HG03097 (cell line): ENCODE measurements at regions not wholly inside any gene's neighbourhood (a gene's known extent, or its start where the extent isn't known, plus 50 kb on each side); places are given as distances from the start of the nearest gene placed in this dataset.
"Not testable (repeated sequence)": the region's sequence is repeated elsewhere in the genome, so short reads cannot be mapped to it uniquely, and the experiment has no call there.

ENCODE experiments used
- ATAC-seq: cut with Tn5 transposase; IDR thresholded peaks from one replicate; pipeline ENCODE4 v1.9.1; 2021; ENCODE audit not compliant: unreplicated experiment, low FRiP score

DNA sequence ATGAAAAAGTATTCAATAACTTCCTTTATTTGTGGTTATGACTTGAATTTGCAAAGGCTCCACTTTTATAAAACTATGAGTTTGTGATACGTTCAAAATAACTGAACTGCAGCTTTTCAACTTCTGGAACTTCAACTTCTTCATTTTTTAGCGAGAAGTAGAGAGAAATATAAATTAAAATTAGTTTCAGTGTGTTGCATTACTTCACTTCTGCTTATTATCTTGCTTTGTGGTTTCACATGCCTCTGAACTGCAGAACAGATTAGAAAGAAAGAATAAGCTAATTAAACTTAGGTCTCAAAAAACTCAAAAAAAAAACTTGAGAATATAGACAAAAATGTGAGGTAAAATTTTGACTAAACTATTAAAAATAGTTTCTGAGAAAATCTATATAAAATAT is 1073.4 kb downstream of the PCDH17 start:
- no peak for ATAC-seq

DNA sequence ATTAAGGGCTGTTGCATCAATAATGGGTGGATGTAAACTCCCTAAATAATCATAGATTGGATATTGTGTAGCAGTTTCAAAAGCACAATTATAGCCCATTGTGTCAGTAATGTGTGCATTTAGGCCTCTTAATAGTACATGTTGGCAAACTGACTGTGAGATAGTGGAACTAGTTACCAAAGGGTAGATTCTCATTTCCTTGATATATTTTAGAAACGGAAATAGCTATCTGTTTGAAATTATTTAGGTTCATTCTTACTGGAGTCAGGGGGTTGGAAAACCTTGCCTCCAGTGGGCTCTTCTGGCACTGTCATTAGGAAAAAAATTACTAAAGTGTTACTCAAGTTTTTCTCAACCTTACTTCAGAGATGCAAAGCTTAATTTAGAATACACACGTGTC is 1074.9 kb downstream of the PCDH17 start:
- ATAC-seq, result no peak

DNA sequence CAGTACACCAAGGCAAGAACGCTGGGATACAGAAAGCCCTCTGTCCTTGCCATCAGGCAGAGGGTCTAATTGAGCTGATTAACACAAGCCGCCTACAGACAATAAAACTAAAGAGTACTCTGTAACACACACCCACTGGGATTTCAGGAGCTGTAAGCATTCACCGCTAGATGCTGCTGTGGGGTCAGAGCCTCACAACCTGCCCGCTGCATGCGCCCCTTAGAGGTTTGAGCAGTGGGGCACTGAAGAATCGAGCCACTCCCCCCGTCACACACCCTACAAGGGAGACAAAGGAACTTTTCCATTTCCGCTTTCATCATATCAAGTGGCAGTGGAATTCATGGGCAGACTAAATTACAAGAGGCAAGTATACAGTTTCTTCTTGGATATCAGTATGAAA is 1080.6 kb downstream of the PCDH17 start:
- no peak for ATAC-seq

DNA sequence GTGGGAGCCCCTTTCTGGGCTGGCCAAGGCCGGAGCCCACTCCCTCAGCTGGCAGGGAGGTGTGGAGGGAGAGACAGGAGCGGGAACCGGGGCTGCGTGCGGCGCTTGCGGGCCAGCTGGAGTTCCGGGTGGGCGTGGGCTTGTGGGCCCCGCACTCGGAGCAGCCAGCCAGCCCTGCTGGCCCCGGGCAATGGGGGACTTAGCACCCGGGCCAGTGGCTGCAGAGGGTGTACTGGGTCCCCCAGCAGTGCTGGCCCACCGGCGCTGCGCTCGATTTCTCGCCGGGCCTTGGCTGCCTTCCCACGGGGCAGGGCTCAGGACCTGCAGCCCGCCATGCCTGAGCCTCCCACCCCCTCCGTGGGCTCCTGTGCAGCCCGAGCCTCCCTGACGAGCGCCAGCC is 1082.5 kb downstream of the PCDH17 start:
- not testable (repeated sequence) for ATAC-seq

DNA sequence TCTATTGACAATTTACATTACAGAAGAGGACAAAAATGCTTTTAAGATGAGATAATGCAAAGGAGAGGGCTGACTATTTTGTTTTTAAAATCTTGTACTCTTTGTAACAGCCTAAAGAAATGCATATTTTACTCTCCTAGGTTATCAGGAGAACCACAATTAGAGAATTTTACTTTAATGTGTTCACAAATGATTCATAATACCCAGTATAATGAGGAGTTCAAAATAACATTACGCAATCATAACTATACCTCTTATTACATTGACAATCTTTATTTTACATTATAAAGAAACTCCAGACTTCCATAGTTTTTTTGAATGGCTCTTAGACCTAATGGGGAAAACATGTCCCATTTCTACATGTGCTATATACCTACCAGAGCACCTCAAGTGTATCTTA is 1089.7 kb downstream of the PCDH17 start:
- no peak for ATAC-seq

DNA sequence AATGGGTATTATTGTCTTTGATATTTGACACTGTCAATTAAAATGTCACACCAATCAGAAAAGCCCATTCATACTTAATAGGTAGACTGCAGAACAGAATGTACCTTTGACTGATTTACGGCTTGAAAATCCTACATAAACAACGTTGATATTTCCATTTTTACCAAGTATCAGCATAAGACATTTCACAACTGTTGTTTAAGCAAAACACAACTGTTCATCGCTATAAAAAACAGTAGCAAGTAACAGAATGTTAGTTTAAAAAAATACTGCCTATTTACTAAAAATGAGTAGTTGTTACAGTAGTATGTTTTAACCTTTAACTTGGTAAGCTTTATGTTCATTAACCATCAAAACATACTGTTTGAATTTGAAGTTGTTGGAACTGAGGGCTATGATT is 1096.6 kb downstream of the PCDH17 start:
- no peak for ATAC-seq

DNA sequence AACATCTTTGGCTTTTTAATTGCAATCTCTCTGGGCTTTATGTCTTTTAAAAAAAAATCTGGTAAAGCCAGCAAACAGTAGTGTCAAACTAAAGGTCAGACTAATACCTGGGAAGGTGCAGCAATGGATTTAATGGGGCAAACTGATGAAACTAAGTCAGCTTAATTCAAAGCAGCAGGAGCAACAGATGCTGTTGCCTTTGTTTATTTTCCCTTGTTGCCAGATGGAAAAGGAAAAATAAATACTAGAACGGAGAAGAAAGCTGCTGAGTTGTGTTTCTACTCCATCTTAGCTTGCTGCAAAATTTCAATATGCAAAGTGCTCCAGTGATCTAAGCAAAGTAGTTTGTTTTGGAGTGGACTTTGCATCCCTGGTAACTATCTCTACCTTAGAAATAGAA is 1097.8 kb downstream of the PCDH17 start:
- ATAC-seq, result no peak

DNA sequence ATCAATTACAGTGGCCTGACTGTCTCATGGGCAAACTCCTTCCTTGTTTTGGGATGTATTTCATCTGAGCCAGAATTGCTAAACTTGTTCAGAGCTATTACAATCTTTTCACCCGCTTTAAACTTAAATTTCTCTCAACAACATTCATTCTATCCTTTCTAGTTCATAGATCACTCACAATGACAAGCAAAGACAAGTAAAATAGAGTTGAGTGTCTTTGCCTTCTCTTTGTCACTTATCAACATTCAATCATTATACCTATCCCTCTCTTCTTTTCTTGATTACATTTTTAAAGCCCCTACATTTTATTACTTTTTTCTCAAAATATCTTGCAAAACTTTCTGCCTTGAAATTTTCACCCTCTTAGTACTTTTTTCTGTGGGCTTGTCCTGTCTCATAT is 1113.1 kb downstream of the PCDH17 start:
- ATAC-seq, result no peak

DNA sequence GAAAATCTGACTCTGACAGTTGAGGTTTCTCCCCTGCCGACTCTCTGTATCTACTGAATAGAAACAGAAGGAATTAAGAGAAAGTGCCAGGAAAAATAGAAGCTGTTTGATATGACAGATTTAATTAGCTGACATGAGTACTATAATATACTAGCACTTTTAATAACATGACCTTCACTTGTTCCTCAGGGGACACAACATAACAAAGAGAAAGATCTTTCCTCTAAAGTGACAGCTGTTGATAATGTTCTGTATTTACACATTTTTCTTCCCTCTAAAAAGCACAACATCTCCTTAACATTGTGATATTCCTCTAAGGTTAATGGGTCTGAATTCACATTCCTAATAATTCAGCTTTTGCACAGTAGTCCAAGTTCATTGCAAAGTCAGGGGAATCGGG is 1136.0 kb downstream of the PCDH17 start:
- no peak for ATAC-seq

DNA sequence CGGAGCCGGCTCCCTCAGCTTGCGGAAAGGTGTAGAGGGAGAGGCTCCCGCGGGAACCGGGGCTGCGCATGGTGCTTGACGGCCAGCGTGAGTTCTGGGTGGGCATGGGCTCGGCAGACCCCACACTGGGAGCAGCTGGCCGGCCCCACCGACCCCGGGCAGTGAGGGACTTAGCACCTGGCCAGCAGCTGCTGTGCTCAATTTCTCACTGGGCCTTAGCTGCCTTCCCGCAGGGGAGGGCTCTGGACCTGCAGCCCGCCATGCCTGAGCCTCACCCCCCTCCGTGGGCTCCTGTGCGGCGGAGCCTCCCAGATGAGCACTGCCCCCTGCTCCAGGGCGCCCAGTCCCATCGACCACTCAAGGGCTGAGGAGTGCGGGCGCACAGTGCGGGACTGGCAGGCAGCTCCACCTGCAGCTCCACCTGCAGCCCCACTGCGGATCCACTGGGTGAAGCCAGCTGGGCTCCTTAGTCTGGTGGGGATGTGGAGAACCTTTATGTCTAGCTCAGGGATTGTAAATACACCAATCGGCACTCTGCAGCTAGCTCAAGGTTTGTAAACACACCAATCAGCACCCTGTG is 1141.8 kb downstream of the PCDH17 start:
- no peak for ATAC-seq

DNA sequence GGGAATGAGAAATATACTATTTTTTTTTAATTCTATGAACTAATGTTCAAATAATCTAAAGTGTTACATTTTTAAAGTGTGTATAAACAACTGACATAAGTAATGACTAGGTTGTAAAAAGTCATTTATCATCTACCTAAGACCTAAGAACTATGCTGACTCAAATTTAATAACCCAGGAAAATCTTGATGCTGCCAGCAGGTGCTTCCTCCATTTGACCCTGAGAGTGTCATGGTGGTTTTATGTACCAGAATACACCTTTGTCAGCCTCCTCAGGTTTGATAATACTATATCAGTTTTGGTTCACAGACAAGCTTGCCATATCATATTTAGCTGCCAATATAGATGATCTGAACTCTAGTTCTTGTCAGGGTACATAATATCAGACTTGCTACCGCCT is 1151.2 kb downstream of the PCDH17 start:
- no peak for ATAC-seq

DNA sequence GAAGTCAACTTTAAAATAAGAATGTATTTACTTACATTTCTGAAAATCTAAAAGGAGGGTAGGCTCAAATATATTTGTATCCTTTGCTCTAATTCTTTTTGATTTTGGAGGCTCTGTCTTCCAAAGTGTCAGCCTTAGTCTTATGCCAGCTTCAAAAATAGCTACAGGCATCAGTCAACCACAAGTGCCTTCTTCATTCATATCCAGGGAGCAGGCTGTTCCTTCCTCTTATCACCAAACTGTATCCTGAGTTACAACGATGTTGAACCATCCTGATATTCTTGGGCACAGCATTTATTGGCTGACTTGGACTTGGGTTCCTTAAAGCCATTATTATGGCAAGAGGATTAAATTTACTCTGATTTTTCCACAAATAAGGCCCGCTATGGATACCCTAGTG is 1161.3 kb downstream of the PCDH17 start:
- ATAC-seq, result no peak

DNA sequence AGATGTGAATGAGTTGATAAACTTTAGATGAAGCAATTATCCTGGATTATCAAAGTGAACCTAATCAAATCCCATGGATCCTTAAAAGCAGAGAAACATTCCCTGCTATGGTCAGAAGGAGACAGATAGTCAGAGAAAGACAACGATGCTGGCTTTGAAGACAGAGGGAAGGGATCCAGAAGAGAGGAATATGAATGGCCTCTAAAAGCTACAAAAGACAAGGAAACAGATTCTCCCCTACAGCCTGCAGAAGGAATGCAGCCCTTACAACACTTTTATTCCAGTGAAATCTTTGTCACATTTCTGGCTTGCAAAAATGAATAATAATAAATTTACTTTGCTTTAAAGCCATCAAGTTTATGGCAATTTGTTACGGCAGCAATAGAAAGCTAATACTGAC is 1164.2 kb downstream of the PCDH17 start:
- no peak for ATAC-seq

DNA sequence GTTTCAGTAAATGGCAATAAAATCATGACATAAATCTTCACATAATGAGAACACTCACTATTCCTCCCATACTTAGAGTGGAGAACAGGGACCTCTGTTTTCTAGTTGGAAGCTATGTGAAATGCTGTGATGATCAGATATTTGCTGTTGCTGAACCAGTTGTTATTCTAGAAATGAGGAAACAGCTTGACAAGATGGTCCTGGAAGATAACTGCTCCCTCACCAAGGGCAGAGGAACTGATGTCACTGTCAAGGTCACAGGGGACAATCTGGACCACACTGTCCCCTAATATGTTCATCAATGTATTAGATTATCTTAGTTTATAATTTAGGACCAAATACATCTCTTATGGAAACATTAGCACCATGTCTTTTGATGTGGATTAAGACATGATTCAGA is 1173.3 kb downstream of the PCDH17 start:
- ATAC-seq, result no peak

DNA sequence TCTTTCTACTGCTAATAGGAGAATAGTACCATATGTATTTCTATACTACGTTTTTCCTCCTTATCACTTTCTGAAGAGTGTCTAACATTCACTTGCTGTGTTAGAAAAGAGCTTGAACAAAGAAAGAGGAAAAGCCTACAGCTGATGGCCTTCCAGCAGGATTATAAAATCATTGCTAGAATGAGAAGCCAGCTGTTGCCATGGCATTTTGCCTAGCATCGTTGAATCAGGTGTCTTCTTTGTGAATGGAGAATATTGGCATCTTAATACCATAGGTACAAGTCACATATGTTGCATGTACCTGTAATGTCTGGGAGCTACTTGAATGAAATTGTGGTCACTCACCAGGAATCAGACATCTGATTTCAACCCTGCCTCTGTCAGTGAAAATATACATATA is 1174.9 kb downstream of the PCDH17 start:
- no peak for ATAC-seq

DNA sequence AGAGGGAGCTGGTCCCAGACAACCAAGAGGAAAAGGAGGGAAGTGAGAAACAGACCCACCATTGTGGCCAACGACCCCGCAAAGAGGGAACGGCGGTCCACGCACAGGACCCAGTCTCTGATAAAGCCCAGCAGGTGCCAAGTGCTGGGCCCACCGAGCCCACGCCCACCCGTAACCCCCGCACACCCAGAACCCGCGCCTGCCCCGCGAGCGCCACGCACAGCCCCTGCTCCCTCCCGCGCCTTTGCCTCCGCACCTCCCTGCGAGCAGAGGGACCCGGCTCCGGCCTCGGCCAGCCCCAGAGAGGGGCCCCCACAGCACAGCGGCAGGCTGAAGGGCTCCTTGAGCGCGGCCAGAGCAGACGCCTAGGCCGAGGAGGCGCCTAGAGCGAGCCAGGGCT is 1192.2 kb downstream of the PCDH17 start:
- no peak for ATAC-seq

DNA sequence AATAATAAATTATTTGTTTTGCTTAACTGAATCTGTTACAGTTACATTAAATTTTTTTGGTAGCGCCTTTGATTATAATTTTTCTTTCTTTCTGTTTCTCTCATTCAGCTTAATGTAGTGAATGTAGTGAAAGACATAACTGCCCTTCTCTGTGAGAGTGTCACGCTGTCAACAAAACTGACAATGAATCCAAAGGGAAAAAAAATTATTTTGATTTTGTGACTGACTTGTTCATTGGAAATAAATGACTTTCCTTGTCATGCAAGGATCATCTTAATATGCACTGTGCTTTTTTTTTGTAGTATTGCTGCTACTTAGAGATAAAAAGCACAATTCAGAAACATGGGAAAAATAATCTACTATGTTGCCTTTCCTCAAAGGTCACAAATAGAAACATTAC is 1196.4 kb downstream of the PCDH17 start:
- no peak for ATAC-seq

DNA sequence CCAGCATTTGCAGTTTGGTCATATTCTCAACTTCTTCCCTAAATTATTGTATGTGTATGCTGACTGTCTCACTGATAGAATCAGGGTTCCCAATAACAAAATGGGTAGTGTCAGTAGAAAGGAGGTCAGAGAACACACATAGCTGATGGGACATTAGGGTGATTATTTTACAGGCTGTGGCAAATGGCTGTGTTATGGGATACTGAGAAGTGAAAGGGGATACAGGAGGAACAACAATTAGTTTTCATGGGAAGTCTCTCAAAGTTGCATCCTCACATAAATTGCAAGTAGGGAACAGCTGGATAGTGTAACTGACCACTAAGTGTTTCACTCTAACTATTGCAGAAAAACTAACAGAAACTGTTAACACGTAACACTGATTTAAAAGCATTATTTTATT is 1199.3 kb downstream of the PCDH17 start:
- no peak for ATAC-seq

DNA sequence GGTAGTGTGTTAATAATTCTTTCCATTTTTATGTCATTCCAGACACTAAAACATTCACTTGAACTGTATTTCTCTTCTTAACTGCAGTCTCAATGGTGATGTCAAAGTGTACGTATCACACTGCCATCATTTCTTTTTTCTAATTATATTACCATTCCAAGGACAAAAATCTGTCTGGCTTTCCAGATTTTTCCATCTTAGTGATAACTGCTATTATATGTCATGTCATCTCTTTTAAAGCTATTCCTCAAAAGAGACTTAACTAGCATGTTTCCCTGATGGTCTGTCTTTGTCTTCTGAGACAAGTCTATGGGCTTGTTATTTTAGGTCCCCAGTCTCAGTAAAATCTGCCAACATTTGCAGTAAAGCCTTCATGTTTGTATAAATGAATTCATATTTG is 1207.1 kb downstream of the PCDH17 start:
- ATAC-seq, result no peak

DNA sequence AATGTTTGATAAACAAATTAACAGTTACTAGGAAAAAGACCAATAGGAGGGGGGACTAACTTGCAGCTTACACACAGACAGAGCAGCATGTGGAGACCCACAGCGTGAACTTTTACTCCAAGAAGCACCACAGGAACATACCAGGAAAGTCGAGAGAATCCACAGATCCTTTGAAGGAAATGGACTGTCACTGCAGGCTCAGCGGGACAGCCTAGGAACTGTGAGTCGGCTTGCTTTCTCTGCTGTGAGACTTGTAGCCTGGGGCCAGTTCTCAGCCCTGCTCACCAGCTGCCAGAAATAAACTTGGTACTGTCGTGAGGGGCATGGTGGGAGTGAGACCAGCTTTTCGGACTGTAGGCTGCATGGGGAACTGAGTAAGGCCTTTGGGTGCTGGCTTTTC is 1211.5 kb downstream of the PCDH17 start:
- ATAC-seq, result no peak

DNA sequence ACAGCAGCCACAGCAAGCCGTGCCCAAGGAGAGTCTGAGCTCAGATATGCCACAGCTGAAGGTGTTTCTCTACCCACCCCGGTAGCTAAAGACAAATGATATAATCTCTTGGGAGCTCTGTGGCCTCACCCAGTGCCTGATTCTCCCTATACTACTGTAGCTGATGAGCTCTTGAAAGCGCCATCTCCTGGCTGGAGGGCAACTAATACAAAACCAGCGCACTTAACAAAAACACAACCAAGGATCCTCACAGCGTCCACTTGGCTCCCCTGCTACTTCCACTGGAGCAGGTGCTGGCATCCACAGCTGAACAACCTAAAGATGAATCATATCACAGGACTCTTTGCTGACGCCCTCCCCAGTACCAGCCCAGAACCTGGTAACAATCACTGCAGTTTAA is 1212.0 kb downstream of the PCDH17 start:
- ATAC-seq, result no peak

DNA sequence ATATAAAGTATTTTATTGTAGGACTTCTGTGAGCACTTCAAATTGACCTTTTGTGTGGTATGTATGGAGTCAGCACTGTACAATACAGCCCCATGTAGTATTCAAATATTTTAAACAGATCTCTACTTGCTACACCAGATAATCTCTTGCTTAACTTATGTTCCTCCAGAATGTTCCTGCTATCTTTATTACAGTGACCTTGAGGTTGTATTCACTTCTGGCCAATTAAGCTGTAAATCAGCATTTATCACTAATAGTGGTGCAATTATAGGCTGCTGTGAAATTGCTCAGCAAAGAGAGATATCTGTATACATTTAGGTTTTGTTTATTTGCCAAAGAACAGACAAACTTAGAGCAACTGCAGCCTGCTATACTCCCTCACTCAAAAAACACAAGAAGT is 1218.6 kb downstream of the PCDH17 start:
- ATAC-seq, result no peak

DNA sequence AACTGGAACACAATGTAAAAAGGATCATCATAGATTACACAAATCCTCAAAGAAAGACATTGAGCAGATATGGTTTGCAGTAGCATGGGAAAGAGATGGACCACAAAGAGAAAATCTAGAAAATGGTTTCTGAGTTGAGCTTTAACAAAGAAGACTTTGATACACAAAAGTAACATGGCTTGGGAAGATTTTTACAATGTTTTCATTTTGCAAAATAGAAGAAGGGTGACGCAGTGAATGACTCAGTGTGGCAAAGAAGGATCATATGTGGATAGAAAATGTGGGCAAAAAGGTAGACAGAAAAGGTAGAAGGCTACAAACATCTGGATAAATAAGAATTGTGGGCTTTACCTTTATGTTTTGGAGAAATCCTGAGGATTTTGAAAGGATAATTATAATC is 1220.5 kb downstream of the PCDH17 start:
- ATAC-seq, result no peak
